HG03103 (cell line): ENCODE measurements at regions not wholly inside any gene's neighbourhood (a gene's known extent, or its start where the extent isn't known, plus 50 kb on each side); places are given as distances from the start of the nearest gene placed in this dataset.
"Not testable (repeated sequence)": the region's sequence is repeated elsewhere in the genome, so short reads cannot be mapped to it uniquely, and the experiment has no call there.

Experiments used
- ATAC-seq: cut with Tn5 transposase; IDR thresholded peaks from one replicate; pipeline ENCODE4 v1.9.1; 2021; ENCODE audit warnings: low read depth; ENCODE audit not compliant: unreplicated experiment

DNA sequence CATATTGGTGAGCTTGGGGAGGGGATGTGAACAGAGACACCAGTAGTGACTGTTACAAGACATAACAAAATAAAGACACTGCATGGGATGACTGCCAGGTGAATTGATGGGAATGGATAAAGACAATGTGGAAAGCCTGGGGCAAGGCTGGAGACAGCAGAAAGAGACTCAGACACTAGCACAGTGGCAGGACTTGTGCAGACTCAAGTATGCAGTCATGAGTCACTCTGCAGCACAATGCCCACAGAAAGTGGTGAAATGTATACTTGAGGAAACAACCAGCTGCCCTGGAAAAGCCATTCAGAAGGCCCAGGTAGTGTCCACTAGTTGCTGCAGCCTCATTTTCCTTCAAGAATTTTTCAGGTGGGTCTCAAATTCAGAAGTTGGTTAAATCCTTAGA lies 452.3 kb downstream of the MID1IP1 start:
- ATAC-seq: no peak

DNA sequence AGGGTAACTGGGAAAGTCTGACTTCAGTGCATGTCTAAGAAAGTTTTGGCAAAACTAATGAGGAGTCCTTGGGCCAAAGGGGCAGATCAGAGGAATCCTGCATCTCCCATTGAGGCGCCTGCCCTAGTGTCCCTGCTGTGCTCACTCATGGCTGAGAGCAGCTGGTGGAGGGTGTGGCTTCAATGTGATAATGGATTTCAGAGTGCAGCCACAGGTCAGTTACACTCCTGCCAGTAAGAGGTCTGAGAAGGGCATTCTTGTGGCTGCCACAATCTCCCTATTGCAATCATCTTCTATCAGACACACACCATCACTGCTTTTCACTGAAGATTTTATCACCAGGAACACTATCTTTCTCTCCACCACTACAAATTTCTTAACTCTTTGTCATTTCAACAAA lies 457.1 kb downstream of the MID1IP1 start:
- ATAC-seq: no peak

DNA sequence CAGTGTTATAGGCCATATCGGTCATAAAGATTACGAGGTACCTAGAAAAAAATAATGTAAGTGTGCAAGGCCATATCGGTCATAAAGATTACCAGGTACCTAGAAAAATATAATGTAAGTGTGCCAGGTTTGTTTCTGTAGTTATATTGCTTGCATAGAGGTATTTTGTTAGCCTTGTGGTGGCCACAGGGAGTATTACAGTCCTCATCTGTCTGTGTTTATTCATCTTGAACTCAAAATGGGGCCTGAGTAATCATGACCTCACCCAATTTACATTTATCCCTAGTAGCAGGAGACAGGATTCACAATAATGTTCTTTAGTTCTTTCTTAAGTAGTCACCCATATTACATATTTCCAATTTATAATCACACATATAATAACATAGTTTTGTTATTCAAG lies 459.7 kb downstream of the MID1IP1 start:
- no peak for ATAC-seq

DNA sequence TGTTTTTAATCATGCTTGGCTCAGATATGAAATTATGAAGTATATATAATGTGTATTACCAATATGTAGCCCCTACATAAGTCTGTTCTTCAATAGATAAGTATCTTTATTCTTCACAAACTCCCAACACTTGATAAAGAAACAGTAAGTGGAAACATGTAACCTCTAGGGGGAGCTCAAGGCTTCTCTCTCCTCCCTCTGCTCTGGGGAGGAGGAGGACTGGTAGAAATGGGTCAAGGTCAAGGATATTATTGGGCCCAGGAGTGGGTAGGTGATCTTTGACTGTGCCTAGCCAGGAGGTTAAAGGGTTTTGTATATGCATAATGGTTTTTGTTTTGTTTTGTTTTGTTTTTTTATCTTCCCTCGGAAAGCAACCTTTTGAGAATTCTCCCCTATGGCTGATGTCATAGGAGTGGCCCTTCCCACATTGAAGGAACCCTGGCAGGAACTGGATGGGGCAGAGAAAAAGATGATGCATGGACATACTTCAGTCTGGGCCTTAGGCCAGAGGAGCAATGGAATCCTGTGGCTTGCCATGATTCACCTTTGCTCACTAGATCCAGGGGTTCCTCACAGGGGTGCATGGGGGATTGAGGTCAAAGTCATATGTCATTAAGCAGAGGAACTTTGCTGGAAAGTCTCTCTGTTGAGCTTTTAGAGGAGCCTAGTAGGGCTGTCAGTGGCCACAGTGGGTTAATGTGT lies 460.3 kb downstream of the MID1IP1 start:
- no peak for ATAC-seq

DNA sequence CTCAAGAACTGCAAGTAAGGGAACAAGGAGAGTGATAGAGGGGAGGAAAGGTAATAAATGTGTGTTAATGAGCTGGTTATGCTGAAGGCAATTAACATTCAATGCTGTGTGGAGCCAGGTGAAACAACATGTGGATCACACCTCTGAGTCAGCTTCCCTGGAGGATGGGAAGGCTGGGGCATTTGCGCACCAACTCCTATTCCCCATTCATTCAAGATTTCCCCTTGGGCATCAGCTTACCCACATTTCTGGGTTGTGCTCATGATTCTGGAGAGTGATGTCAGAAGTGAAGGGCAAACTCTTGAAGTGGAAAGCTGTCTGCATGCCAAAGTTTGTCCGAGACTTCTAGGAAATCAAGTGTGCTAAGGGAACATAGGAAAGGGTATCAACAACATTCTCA lies 461.4 kb downstream of the MID1IP1 start:
- no peak for ATAC-seq

DNA sequence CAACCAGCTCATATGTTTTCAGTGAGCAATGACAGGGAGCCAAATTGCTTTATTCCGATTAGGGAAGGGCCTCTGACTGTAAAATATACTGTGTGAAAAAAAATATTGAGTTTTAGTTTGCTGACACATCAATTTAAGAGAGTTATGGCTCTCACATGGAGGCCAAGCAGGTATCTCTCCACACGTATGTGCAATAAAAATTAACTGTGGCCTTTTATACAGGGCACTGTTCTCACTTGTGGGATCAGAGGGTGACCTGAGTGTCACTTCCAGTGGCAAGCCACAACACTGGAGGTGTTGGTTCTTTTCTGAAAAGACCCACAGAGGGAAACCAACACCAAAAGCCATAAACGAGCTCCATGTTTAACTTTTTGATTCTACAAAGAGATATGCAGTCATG lies 462.8 kb downstream of the MID1IP1 start:
- no peak for ATAC-seq

DNA sequence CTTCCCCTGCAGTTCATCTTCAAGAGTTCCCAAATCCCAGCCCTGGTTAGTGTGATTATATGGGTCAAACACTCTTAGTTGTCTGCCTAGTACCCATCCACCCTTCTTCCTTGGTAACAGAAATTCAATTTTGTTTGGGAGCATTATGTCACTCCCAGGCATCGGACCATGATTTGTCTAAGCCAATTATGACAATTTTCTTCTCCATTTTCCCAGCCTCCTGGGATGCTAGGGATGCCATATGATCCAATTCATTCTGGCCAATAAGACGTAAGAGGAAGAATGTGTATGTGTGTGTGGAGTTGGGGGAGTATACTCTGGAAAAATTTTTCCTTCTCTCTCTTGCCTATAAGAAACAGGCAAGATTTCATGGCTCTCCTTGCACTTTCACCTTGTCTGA lies 465.9 kb downstream of the MID1IP1 start:
- ATAC-seq: no peak

DNA sequence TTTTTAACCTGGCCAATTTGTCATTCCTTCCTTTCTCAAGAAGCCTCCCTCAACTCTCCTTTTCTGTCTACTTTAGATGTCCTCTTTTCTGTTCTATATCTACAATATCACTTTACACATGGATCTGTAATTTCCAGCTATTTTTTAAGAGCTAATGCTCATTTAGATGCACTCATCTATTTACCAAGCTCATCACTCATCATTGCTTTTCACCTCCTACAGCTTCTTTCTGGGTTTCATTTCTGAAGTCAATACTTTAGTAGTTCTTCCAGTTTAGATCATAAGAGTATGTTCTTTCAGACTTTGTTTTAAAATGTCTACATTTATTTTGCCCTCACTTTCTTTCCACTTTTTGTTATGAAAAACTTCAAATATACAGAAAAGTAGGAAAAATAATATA lies 466.9 kb downstream of the MID1IP1 start:
- no peak for ATAC-seq

DNA sequence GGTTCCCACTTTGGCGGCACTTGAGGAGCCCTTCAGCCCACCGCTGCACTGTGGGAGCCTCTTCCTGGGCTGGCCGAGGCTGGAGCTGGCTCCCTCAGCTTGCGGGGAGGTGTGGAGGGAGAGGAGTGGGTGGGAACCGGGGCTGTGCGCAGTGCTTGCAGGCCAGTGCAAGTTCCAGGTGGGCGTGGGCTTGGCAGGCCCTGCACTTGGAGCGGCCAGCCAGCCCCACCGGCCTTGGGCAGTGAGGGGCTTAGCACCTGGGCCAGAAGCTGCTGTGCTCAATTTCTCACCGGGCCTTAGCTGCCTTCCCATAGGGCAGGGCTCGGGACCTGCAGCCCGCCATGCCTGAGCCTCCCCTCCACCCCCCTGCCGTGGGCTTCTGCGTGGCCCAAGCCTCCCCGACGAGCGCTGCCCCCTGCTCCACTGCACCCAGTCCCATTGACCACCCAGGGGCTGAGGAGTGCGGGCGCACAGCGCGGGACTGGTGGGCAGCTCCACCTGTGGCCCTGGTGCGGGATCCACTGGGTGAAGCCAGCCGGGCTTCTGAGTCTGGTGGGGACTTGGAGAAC lies 474.3 kb downstream of the MID1IP1 start:
- no peak for ATAC-seq

DNA sequence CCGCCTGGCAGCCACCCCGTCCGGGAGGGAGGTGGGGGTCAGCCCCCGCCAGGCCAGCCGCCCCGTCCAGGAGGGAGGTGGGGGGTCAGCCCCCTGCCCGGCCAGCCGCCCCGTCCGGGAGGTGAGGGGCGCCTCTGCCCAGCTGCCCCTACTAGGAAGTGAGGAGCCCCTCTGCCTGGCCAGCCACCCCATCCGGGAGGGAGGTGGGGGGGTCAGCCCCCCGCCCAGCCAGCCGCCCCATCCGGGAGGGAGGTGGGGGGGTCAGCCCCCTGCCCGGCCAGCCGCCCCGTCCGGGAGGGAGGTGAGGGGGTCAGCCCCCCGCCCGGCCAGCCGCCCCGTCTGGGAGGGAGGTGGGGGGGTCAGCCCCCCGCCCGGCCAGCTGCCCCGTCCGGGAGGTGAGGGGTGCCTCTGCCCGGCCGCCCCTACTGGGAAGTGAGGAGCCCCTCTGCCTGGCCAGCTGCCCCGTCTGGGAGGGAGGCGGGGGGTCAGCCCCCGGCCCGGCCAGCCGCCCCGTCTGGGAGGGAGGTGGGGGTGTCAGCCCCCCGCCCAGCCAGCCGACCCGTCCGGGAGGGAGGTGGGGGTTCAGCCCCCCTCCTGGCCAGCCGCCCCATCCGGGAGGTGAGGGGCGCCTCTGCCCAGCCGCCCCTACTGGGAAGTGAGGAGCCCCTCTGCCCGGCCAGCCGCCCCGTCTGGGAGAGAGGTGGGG lies 476.6 kb downstream of the MID1IP1 start:
- not testable (repeated sequence) for ATAC-seq

DNA sequence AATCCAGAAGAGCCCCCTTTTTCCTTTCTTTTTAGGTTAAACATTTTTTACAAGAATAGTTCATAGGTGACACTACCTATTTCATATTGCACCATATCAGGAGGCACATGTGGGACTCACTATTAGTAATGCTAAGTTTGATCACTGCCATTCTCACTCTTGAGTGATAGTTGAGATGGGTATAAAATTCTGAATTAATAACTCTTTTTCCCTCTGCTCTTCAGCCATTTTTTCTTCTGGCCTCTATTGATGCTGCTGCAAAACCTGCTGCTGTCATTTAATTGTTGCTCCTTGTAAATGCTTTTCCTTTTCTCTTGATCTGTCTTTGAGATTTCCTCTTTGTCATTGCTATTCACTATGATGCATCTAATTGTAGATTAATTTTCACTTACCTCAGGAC lies 482.0 kb downstream of the MID1IP1 start:
- ATAC-seq: no peak

DNA sequence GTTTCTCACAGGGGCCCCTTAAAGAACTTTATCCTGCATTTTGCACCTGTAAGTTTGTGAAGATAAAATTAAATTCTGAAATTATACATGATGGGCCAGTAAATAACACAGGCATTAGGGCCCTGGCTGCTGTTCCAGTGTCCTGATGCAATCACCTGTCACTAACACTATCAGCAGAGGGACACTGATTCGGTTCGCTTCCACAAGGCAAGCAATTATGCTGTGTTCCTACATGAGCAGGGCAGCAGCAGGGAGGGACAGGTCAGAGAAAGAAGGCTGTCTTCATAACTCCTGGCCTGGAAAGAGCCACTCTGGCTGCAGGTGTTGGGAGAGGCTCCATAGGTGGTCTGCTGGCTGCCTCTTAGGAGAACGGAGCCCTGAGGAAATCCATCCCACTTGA lies 487.3 kb downstream of the MID1IP1 start:
- ATAC-seq: no peak

DNA sequence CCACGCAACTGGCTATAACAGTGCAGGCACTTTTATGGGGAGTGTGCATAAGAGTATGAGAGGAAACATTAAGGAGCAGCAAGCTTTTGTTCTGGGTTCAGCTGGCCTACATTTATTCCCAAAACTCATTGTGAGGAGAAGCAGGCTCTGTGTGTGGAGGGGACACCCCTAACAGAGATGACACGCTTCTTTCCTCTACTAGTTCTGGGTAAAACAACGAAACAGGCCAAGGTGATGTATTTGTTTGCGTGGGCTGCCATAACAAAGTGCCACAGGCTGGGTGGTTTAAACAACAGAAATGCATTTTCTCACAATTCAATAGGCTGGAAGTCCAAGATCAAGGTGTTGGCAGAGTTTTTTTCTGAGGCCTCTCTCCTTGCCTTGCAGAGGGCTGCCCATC lies 488.6 kb downstream of the MID1IP1 start:
- ATAC-seq: no peak

DNA sequence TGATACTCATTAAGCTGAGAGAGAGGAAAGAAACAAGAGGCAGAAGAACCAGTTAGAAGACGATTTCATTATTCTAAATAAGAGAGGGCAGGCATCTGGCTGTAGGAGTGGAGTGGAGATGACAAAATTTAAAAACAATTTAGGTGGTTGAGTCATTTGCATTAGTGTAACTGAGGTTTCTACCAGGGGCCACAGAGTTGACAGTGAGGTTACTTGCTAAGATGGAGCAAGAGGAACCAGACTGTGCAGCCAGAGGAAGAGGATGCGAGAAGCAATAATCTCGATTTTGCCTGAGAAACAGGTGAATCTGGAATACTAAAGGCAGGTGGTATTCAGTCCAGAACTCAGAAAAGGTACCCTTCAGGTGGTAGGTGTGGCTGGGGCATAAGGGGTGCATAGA lies 491.9 kb downstream of the MID1IP1 start:
- ATAC-seq: no peak

DNA sequence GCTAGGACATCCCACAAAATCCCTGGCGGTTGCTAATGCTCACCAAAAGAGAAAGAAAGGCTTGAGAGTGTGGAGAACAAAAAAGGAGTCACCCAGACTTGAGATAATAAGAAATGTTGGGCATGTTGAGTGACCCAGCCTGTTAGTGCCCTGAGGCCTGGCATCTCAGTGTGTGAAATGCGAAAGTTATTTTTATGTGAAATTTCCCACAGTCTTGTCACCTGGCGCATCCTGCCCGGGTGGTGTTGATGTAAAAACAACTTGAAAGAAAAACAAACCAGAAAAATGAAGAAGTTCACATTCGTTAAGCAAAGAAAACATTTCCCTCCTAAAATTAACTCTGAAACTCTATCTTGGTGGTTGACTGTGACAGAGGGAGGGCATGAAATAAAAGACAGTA lies 495.2 kb downstream of the MID1IP1 start:
- ATAC-seq: no peak

DNA sequence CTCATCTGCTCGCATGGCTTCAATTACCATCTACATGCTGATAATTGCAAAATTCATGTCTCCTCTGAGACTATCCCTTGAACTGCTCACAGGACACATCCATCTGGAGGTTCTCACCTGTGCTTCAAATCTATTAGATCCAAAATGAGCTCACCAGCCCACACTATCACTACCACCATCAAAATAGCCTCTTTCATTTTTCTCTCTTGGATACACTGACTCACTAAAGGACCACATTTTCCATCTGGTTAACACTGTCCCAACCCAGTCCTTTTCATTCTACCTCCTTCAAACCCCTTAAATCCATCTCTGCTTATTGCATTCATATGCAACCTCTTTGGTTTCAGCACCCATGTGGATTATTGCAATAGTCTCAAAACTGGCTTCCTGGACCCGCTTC lies 497.6 kb downstream of the MID1IP1 start:
- no peak for ATAC-seq

DNA sequence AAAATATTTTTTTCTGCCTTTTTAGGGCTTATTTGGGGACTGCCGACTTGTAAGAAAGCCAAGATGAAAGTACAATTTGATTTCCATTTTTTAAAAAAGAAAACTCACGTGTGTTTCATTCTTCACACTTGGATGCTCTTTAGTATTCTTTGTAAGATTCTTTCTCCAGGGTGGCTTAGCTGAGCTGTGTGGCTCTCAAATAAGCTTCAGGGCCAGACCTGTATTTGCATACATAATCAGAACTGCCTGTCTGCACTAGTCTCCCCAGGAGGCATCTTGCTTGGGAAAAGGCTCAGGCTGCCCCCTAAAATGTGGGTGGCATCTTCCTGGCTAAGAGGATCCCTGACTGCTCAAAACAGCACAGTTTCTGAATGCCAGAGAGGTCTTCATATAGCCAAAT lies 498.4 kb downstream of the MID1IP1 start:
- no peak for ATAC-seq

DNA sequence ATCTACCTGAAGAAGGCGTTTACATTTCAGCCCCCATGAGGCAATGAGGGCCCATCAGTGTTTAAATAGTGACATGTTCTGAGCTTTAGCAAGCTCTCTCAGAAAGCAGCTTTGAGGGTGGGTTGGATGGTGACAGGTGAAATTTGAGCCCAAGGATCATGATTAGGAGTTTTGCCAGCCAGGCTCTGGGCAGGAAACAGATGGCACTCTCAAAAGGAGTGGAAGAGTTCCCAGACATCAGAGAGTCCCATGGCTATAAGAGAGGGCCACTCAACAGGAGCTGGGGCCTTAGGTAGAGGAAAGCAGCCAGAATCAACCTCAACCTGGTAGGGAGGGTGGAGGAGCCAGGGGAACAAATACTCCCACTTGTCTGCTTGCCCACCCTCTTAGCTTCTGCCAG lies 499.8 kb downstream of the MID1IP1 start:
- no peak for ATAC-seq

DNA sequence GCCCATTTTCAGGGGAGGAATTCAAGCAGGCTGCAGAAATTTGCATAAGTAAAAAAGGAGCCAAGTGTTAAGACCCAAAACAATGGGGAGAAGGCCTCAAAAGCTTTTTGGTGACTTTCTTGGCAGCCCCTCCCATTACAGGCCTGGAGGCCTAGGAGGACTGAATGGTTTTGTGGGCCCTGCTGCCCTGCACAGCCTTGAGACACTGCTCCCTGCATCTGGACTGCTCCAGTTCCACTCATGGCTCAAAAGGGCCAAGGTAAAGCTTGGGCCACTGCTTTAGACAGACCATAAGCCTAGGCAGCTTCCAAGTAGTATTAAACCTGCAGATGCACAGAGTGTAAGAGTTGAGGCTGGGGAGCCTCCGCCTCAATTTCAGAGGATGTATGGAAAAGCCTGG lies 501.6 kb downstream of the MID1IP1 start:
- no peak for ATAC-seq

DNA sequence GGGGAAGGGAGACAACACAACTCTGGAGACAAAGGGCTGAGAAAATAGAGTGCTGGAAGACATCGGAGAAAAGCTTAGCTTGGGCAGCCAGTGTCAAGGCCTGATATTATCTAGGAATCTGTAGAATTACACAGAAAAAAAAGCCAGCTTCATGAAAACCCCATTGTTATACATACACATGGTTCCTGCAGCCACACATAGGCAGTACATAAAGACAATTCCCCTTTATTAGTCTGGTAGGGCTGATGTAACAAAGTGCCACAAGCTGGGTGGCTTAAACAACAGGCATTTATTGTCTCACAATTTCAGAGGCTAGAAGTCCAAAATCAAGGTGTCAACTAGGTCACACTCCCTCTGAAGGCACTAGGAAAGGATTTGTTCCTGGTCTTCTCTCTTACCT lies 503.5 kb downstream of the MID1IP1 start:
- no peak for ATAC-seq

DNA sequence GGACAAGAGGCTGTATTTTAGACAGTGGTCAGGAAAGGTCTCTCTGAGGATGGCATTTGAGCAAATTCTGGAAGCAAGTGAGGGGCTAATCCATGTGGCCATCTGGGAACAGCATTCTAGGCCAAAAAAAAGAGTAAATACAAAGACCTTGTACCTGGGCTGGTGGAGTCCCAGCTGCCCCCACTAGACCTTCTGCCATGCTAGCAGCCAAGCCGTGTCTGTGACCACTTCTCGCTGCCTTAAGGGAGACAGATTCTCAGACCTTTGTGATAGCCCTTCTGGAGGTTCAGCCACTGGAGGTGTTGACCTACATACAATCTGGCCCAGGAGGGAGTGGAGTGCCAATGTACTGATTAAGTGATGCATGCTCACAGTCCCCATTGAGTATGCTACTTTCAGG lies 506.2 kb downstream of the MID1IP1 start:
- ATAC-seq: no peak

DNA sequence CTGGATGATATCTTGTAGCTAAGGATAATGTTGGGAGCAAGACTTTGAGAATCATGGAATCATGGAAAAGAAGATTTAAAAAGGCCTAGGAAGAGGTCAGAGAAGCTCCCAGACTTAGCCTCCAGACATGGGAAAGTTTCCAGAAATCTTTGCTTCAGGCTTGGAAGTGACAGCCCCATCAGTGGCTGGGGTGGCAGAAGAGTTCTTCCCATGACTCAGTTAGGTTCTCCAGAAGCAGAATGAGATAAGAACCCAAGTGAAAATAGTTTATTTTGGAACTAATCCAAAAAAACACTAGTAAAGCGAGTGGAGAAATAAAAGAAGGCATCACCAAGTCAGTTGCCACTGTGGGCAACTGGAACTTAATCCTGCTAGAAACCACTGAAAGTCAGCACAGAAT lies 506.9 kb downstream of the MID1IP1 start:
- no peak for ATAC-seq
